ENCODE measurements at regions not wholly inside any gene's neighbourhood (a gene's known extent, or its start where the extent isn't known, plus 50 kb on each side); places are given as distances from the start of the nearest gene placed in this dataset.

- DNase-seq (ENCODE audit: low spot score) = no peak
These were observed 211.1 kb downstream of the ICE1 start for GRCh38 chr5:5633579-5633978.

DNA sequence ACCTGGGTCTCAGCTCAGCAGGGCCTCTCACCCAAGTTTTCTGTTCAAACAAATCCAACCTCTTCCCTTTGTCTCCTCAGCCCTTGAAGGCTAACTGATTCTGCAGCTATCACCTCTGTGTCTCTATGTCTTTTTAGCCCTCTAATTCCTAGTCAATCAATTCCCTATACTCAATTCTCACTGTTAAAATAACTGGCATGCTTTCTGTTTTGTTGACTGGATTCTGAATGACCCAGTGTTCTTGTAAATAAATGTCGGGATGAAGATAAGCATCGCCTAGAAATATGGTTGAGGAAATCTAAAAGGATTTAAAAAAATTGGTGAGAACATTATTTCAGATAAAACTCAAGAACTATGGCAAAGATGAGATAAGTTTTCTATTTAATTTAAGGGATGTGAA is 210.2 kb downstream of the ICE1 start:
- no peak for DNase-seq (ENCODE audit: low spot score)

GRCh38 chr5:5629607-5629978 is 207.1 kb downstream of the ICE1 start:
- DNase-seq (ENCODE audit: low spot score) = no peak

DNA sequence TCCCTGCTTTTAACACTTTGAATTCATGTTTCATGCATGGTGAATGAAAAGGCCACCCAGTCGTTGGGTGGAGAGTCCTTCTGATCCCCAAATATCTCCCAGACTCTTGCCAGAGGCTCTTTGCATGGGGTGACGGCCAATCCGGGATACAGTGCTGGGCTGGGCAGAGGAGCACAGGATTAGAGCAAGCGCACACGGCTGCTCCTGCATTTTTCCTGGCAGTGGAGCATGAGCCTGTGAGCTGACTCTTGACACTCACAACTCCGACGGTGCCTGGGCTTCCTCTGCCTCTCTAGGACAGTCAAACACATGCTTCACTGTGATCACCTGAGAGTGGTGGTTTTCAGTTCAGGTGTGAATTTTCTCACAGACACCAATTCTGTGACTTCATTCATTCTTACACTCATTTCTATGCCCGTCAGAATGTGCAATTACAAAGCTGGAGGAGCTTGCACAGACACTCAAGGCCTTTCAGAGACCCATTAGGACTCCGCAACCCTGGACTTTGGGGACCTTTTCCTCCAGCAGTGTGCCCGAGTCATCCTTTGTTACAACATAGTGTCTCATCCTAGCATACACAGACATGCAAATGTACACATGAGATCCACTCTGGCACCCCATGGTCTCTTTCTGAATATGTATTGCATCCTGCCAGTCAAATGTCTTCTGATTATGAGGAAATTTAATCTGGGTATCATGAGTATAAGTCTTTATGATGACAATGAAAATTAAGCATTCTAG is 206.6 kb downstream of the ICE1 start:
- no peak for DNase-seq (ENCODE audit: low spot score)

- no peak for DNase-seq (ENCODE audit: low spot score)
These were observed 203.9 kb downstream of the ICE1 start for GRCh38 chr5:5626412-5626811.

DNA sequence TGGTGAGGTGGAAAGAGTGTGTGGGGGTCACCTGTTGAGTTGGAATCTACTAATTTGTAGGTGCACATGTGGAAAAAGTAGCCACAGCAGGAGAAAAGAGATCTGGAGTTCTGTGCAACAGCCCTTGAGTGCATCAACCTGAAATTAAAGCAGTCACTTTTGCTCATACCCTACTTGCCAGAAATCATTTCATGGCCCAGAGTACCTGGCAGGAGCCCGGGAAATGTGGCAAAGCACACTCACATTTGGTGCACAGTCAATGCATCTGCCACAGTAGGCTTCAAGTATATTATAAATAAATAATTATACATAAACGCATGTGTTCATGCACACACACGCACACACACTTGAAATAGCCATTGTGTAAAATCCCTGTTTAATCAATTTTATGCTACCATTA is 203.0 kb downstream of the ICE1 start:
- no peak for DNase-seq (ENCODE audit: low spot score)

GRCh38 chr5:5623397-5623796 is 200.9 kb downstream of the ICE1 start:
- no peak for DNase-seq (ENCODE audit: low spot score)

GRCh38 chr5:5622806-5623205 is 200.3 kb downstream of the ICE1 start:
- DNase-seq (ENCODE audit: low spot score) = no peak

DNA sequence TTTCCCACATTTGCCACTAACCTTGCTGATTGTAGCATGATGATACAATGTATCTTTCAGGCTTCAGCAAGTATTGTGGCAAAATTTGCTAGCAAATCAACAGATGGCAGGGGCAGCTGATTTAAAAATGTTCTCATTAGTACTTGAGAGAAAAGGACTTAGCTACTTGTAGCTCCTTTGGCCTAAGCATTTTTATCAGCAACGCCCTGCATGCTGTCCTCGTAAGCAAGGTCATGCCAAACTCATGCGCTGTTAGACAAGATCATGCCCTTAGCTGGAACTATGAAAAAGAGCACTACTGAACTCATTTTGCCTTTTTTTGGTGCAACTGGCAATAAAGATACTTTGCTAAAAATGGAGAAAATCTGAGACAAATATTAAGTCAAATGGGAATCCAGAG is 197.1 kb downstream of the ICE1 start:
- no peak for DNase-seq (ENCODE audit: low spot score)

DNA sequence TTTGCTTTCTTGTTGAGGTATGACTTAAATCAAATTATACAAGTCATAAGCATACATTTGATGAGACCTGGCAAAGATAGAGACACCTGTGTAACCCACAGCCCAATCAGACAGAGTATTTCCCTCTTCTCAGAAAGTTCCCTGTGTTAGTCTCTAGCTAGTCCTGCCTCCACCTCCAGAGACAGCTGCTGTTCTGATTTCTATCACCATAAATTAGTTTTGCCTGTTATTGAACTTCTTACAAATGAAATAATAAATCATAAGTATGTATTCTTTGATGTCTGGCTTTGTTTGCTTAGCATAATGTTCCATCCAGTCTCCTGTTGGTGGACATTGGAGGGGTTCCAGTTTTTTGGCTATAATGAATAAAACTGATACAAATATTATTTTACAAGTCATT is 194.5 kb downstream of the ICE1 start:
- no peak for DNase-seq (ENCODE audit: low spot score)

DNA sequence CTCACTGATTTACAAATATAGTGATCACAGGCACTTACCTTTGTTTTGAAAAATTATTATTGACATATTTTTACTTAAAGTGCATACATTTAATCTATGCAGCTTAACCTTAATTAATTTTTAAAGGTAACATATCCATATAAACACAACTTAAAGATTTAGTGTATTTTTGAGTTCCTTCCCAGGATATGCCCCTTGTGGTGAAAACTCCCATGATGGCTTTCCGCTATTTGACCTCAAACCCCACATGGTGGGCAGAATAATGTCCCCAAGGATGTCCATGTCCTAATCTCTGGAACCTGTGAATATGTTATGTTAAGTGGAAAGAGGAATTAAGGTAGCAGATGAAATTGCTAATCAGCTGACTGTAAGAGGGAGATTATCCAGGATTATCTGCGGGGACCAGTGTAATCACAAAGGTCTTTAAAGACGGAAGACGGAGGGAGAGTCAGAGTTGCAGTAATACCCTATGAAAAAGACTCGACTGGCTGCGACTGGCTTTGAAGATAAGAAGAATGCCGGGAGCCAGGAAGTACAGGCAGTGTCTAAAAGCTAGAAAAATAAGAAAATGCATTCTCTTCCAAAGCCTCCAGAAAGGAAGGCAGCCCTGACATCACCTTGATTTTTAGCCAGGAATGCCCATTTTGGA is 193.9 kb downstream of the ICE1 start:
- DNase-seq (ENCODE audit: low spot score) = no peak

DNA sequence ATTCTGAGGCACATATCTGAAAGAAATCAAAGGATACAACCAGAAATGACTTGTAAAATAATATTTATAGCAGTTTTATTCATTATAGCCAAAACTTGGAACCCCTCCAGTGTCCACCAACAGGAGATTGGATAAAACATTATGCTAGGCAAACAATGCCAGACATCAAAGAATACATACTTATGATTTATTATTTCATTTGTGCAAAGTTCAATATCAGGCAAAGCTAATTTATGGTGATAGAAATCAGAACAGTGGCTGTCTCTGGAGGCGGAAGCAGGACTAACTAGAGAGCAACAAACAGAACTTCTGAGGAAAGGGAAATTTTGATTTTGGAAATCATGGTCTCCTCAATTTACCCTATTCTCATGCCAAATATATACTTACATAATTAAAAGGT is 193.1 kb downstream of the ICE1 start:
- DNase-seq (ENCODE audit: low spot score) = no peak

DNA sequence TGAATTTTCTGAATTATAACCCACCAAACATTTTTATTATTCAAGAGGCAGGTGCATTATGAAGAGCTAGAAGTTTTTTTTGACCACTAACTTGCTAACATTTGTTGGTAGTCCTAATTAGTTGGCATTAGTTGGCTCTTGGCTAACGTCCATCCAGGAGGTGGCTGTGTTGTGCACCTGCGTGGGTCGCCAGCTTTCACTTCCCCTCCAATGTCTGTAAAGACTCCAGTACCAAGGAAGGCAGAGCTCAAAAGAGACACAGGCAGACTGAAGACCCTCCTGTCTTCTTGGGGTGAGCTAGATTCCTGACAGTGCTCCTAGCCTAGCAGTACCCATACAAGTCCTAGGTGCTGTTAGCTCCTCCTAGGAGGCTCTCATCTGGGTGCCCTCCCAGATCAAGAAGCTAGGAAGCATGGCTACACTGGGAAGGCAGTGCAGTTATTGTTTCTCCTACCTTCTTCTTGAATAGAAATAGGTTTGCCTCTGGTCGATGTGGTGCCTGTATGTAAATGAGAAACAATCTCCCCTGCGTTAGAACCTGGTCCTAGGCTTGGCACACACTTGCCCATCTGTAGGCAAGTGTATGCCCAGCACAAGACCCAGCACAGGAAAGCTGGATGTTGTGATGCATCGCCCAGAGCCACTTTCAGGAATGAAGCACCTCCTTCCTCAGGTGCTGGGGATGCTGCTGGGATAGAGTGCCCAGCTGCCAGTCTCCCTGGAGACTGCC is 190.9 kb downstream of the ICE1 start:
- DNase-seq (ENCODE audit: low spot score) = no peak

DNA sequence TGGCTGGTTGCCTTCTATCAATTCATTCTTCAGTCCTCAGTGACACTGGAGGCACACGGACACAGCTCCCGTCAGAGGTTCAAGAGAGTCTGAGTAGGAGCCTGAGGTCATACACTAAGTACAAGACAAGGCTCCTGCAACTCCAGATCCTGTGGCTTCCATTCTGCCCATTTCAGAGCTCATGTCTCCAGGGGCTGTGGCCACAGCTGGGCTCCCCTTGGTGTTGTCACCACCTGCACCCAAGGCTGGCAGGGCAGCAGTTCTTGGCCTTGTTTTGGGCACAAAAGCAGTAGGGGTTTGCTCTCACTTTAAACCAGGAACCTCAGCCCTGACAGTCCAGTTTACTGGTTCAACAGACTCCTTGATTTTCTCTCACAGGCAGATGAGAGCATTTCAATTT is 189.6 kb downstream of the ICE1 start:
- DNase-seq (ENCODE audit: low spot score) = no peak

DNA sequence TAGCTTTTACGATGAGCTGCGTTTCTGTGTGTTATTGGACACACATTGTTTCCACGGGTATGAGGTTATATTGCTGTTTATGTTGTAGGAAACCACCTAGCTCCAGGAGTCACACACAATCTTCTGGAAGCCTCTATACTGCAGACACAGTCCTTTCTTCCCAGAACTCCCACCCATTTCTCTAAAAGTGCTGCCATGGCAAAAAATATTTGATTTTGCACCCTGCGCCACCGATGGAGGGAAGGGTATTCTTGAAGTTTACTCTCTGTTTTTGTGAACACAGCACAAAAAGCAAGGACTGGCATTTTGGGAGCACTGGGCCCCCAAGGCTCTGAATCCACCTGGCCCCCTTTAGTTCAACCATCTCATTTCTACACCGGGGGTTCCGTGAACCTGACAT is 187.5 kb downstream of the ICE1 start:
- DNase-seq (ENCODE audit: low spot score) = no peak

DNA sequence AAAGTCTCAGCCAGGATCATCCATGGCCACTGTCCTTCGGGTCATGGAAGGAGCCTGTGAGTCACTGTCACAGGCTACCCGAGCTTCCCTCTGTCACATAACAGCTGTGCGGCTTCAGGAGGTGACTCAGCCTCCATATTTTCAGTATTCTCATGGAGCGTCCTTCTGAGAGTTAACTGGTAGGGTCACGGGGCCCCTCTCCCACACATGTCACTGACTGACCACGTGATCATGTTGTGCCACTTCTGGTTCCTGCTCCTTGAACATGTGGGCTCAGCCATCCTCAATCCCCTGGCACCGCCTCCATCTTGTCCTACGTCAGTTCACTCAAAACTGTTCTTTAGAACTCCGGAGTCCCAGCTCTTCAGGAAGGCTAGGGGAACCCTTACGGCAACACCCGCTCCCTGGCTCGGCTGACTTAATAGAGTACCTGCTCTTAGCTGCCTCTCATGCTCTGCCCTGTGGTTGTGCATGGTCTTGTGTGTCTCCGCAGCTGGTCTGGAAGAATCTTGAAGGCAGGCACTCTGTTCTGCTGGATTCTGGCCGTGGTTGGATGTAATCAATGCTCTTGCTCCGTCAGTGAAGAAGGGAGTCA is 182.8 kb downstream of the ICE1 start:
- DNase-seq (ENCODE audit: low spot score) = no peak

- DNase-seq (ENCODE audit: low spot score) = no peak
These were observed 180.1 kb downstream of the ICE1 start for GRCh38 chr5:5602554-5602953.

- no peak for DNase-seq (ENCODE audit: low spot score)
These were observed 176.2 kb downstream of the ICE1 start for GRCh38 chr5:5598547-5599113.

GRCh38 chr5:5593391-5593790 is 170.9 kb downstream of the ICE1 start:
- DNase-seq (ENCODE audit: low spot score) = no peak

GRCh38 chr5:5592541-5592940 is 170.1 kb downstream of the ICE1 start:
- DNase-seq (ENCODE audit: low spot score) = no peak

GRCh38 chr5:5591567-5591966 is 169.1 kb downstream of the ICE1 start:
- no peak for DNase-seq (ENCODE audit: low spot score)

GRCh38 chr5:5589857-5590256 is 167.4 kb downstream of the ICE1 start:
- DNase-seq (ENCODE audit: low spot score) = no peak
